GM12892 (cell line): ENCODE measurements at regions not wholly inside any gene's neighbourhood (a gene's known extent, or its start where the extent isn't known, plus 50 kb on each side); places are given as distances from the start of the nearest gene placed in this dataset.

Source experiments
- POLR2A ChIP-seq: IDR thresholded peaks from 2 replicates; pipeline ENCODE4 v1.6.1; 2011; ENCODE audit warnings: low read depth, low read length, control low read depth
- POLR2AphosphoS5 ChIP-seq: IDR thresholded peaks from 2 replicates; pipeline ENCODE4 v1.6.1; 2011; ENCODE audit warnings: low read depth, low read length, control low read depth
- TAF1 ChIP-seq: IDR thresholded peaks from 2 replicates; pipeline ENCODE4 v1.6.1; 2011; ENCODE audit warnings: low read depth, mild to moderate bottlenecking, control low read depth, low read length, borderline replicate concordance

GRCh38 chr2:220123751-220124150 is 496.3 kb downstream of the SLC4A3 start:
- TF ChIP-seq POLR2A (no peak), TAF1 (no peak), POLR2AphosphoS5 (no peak)
